H9 (cell line): ENCODE measurements at regions not wholly inside any gene's neighbourhood (a gene's known extent, or its start where the extent isn't known, plus 50 kb on each side); places are given as distances from the start of the nearest gene placed in this dataset.

Source experiments
- DNase-seq: peaks from one replicate; pipeline ENCODE4 v3.0.0-alpha.2; 2017
- H2AFZ ChIP-seq: one replicate; pipeline ENCODE4 v1.6.1; 2013; ENCODE audit warnings: mild to moderate bottlenecking, low read length, control low read depth, moderate library complexity
- H2AK5ac ChIP-seq: 2 replicates; pipeline ENCODE4 v1.6.1; 2013; ENCODE audit warnings: low read length, control low read depth, mixed read lengths; ENCODE audit not compliant: insufficient read length
- H2BK120ac ChIP-seq: one replicate; pipeline ENCODE4 v1.6.1; 2013; ENCODE audit warnings: low read depth, mild to moderate bottlenecking, low read length, control low read depth, inconsistent platforms; ENCODE audit not compliant: poor library complexity, severe bottlenecking
- H2BK12ac ChIP-seq: 2 replicates; pipeline ENCODE4 v1.6.1; 2013; ENCODE audit warnings: low read length, control low read depth, mixed read lengths, low read depth; ENCODE audit not compliant: insufficient read length
- H2BK15ac ChIP-seq: 2 replicates; pipeline ENCODE4 v1.6.1; 2013; ENCODE audit warnings: low read depth, low read length, control low read depth
- H2BK20ac ChIP-seq: one replicate; pipeline ENCODE4 v1.6.1; 2013; ENCODE audit warnings: low read depth, mild to moderate bottlenecking, low read length, control low read depth, inconsistent platforms; ENCODE audit not compliant: poor library complexity, severe bottlenecking
- H2BK5ac ChIP-seq: 2 replicates; pipeline ENCODE4 v1.6.1; 2013; ENCODE audit warnings: low read length, control low read depth, mixed read lengths; ENCODE audit not compliant: insufficient read length
- H3K14ac ChIP-seq: 2 replicates; pipeline ENCODE4 v1.6.1; 2013; ENCODE audit warnings: low read length, control low read depth; ENCODE audit not compliant: insufficient read depth
- H3K18ac ChIP-seq: 2 replicates; pipeline ENCODE4 v1.6.1; 2013; ENCODE audit warnings: low read depth, mild to moderate bottlenecking, mixed read lengths, low read length, control low read depth; ENCODE audit not compliant: insufficient read length
- H3K23ac ChIP-seq: 2 replicates; pipeline ENCODE4 v1.6.1; 2013; ENCODE audit warnings: low read length, control low read depth, mixed read lengths, low read depth; ENCODE audit not compliant: insufficient read length
- H3K23me2 ChIP-seq: 2 replicates; pipeline ENCODE4 v1.6.1; 2013; ENCODE audit warnings: low read depth, mild to moderate bottlenecking, mixed read lengths, low read length, control low read depth; ENCODE audit not compliant: insufficient read length, poor library complexity, severe bottlenecking
- H3K27ac ChIP-seq: 2 replicates; pipeline ENCODE4 v1.5.1; 2013; ENCODE audit warnings: low read length, control low read depth, mixed read lengths, low read depth; ENCODE audit not compliant: insufficient read length
- H3K27me3 ChIP-seq: 2 replicates; pipeline ENCODE4 v1.6.1; 2013; ENCODE audit warnings: low read length, control low read depth, inconsistent platforms; ENCODE audit not compliant: insufficient read depth
- H3K4ac ChIP-seq: 2 replicates; pipeline ENCODE4 v1.6.1; 2013; ENCODE audit warnings: low read depth, mild to moderate bottlenecking, control low read depth, inconsistent platforms, low read length, moderate library complexity
- H3K4me1 ChIP-seq: 2 replicates; pipeline ENCODE4 v1.6.1; 2013; ENCODE audit warnings: low read length, control low read depth, inconsistent platforms; ENCODE audit not compliant: insufficient read depth
- H3K4me2 ChIP-seq: 2 replicates; pipeline ENCODE4 v1.6.1; 2013; ENCODE audit warnings: low read length, control low read depth, mixed read lengths; ENCODE audit not compliant: insufficient read length, insufficient read depth
- H3K56ac ChIP-seq: 2 replicates; pipeline ENCODE4 v1.6.1; 2013; ENCODE audit warnings: low read depth, mild to moderate bottlenecking, mixed read lengths, low read length, control low read depth; ENCODE audit not compliant: insufficient read length
- H3K79me1 ChIP-seq: 2 replicates; pipeline ENCODE4 v1.6.1; 2013; ENCODE audit warnings: low read depth, mild to moderate bottlenecking, moderate library complexity, low read length, control low read depth, inconsistent platforms; ENCODE audit not compliant: insufficient read depth, poor library complexity, severe bottlenecking
- H3K79me2 ChIP-seq: 2 replicates; pipeline ENCODE4 v1.6.1; 2013; ENCODE audit warnings: low read length, control low read depth, inconsistent platforms; ENCODE audit not compliant: insufficient read depth
- H3K9ac ChIP-seq: 2 replicates; pipeline ENCODE4 v1.6.1; 2013; ENCODE audit warnings: low read length, control low read depth, mixed read lengths; ENCODE audit not compliant: insufficient read length; ENCODE audit errors: extremely low read depth
- H3K9me3 ChIP-seq: one replicate; pipeline ENCODE4 v1.6.1; 2013; ENCODE audit warnings: low read depth, low read length, inconsistent platforms; ENCODE audit not compliant: control insufficient read depth
- H3T11ph ChIP-seq: one replicate; pipeline ENCODE4 v1.6.1; 2013; ENCODE audit warnings: mild to moderate bottlenecking, low read length, control low read depth, inconsistent platforms
- H4K20me1 ChIP-seq: one replicate; pipeline ENCODE4 v1.6.1; 2013; ENCODE audit not compliant: control insufficient read depth, insufficient read length, insufficient read depth
- H4K5ac ChIP-seq: 2 replicates; pipeline ENCODE4 v1.6.1; 2013; ENCODE audit warnings: low read depth, mild to moderate bottlenecking, mixed read lengths, low read length, control low read depth; ENCODE audit not compliant: insufficient read length
- H4K8ac ChIP-seq: replicated peaks from 2 replicates; pipeline ENCODE4 v1.6.1; 2013; ENCODE audit warnings: low read length, control low read depth, mixed read lengths, low read depth; ENCODE audit not compliant: insufficient read length
- H4K91ac ChIP-seq: 2 replicates; pipeline ENCODE4 v1.6.1; 2013; ENCODE audit warnings: low read depth, mild to moderate bottlenecking, moderate library complexity, mixed read lengths, low read length, control low read depth; ENCODE audit not compliant: insufficient read length
- H3K27ac Mint-ChIP-seq, 3 experiments: 2 replicates in 2 of 3; 3 replicates in 1 of 3; pipeline ENCODE4 v1.8.0; 2020 to 2021; ENCODE audit warnings: mixed read lengths in 3 of 3, mild to moderate bottlenecking in 1 of 3, moderate library complexity in 1 of 3
- H3K27me3 Mint-ChIP-seq: 2 replicates; pipeline ENCODE4 v1.8.0; 2021; ENCODE audit warnings: low read depth, mild to moderate bottlenecking, moderate library complexity, mixed read lengths
- H3K36me3 Mint-ChIP-seq, 3 experiments: 2 replicates in 2 of 3; 3 replicates in 1 of 3; pipeline ENCODE4 v1.8.0; 2020 to 2021; ENCODE audit warnings: low read depth in 3 of 3, mixed read lengths in 3 of 3; ENCODE audit not compliant: insufficient read depth in 1 of 3
- H3K4me1 Mint-ChIP-seq, 2 experiments: 2 replicates each; pipeline ENCODE4 v1.8.0; 2020; ENCODE audit warnings: mixed read lengths in 2 of 2
- H3K4me3 Mint-ChIP-seq, 2 experiments: 2 replicates in 1 of 2; 3 replicates in 1 of 2; pipeline ENCODE4 v1.8.0; 2020 to 2021; ENCODE audit warnings: mild to moderate bottlenecking in 2 of 2, mixed read lengths in 2 of 2, moderate library complexity in 1 of 2
- H3K9me3 Mint-ChIP-seq, 2 experiments: 2 replicates in 1 of 2; 3 replicates in 1 of 2; pipeline ENCODE4 v1.8.0; 2020; ENCODE audit warnings: mild to moderate bottlenecking in 2 of 2, mixed read lengths in 2 of 2, moderate library complexity in 1 of 2
- CTCF ChIP-seq: fragments of 200-600 bp; sonication (generic); conservative IDR thresholded peaks from 3 replicates; pipeline ENCODE4 v1.8.0; 2021; ENCODE audit warnings: antibody characterized with exemption, mild to moderate bottlenecking
- WGBS: extraction: QIAGEN DNeasy Blood & Tissue Kit; methylation state at CpG from one replicate; pipeline ENCODE4 v1.1.7; 2013; ENCODE audit warnings: missing lambda C conversion rate, low lambda C conversion rate, mixed read lengths; ENCODE audit not compliant: insufficient read length; ENCODE audit errors: extremely low coverage; 5-methylcytosine and 5-hydroxymethylcytosine counted together

GRCh38 chr22:48343461-48343860, 1484.2 kb downstream of the BRD1 start:
- no peak overlapping the region for H3K4me3 Mint-ChIP-seq
- no peak for TF ChIP-seq CTCF
- peaks cover 2% of the 10 kb centered on the region; the same call in 1 of the 2 replicates for H3K27me3 ChIP-seq
- H3K56ac ChIP-seq, result no peak overlapping the region
- no peak overlapping the region for H2BK120ac ChIP-seq
- H3K18ac ChIP-seq, result no peak overlapping the region
- H3K36me3 Mint-ChIP-seq, result no peaks in the 10 kb centered on the region
- H2BK12ac ChIP-seq, result no peak overlapping the region
- H3K9me3 ChIP-seq, result no peaks in the 10 kb centered on the region
- no peaks in the 10 kb centered on the region for H3K79me1 ChIP-seq
- H4K20me1 ChIP-seq, result no peaks in the 10 kb centered on the region
- no peak overlapping the region for H2BK20ac ChIP-seq
- no peak overlapping the region for H3K23ac ChIP-seq
- WGBS, result no CpG with 5 or more reads among the region's 14 CpGs
- no peak overlapping the region for H2AK5ac ChIP-seq
- no peak overlapping the region for H4K8ac ChIP-seq
- no peaks in the 10 kb centered on the region for H3K9me3 Mint-ChIP-seq
- peaks cover 15% of the 10 kb centered on the region; the same call in 1 of the 2 replicates for H3K4me1 ChIP-seq
- no peaks in the 10 kb centered on the region for H3K23me2 ChIP-seq
- H3T11ph ChIP-seq, result no peak overlapping the region
- H3K4me1 Mint-ChIP-seq, result peaks cover 32 to 35% of the 10 kb centered on the region in 2 experiments
- no peak overlapping the region for H2AFZ ChIP-seq
- H3K4ac ChIP-seq, result no peak overlapping the region
- peaks cover 36% of the 10 kb centered on the region for H3K27me3 Mint-ChIP-seq
- H3K27ac ChIP-seq, result no peak overlapping the region
- no peak for DNase-seq
- H3K27ac Mint-ChIP-seq, result no peak overlapping the region; a peak in 1 of 7 replicates
- no peak overlapping the region for H3K4me2 ChIP-seq
- no peak overlapping the region for H2BK15ac ChIP-seq
- H4K5ac ChIP-seq, result no peak overlapping the region
- H3K9ac ChIP-seq, result no peak overlapping the region
- no peak overlapping the region for H2BK5ac ChIP-seq
- H4K91ac ChIP-seq, result no peak overlapping the region
- no peak overlapping the region for H3K14ac ChIP-seq
- H3K79me2 ChIP-seq, result no peaks in the 10 kb centered on the region
